IPS-15b (cell line): ENCODE measurements at regions not wholly inside any gene's neighbourhood (a gene's known extent, or its start where the extent isn't known, plus 50 kb on each side); places are given as distances from the start of the nearest gene placed in this dataset.

Experiments
- H3K27me3 ChIP-seq: one replicate; pipeline ENCODE4 v1.6.1; 2013; ENCODE audit warnings: low read length; ENCODE audit not compliant: control insufficient read depth, insufficient read depth
- H3K36me3 ChIP-seq: one replicate; pipeline ENCODE4 v1.6.1; 2013; ENCODE audit warnings: low read length; ENCODE audit not compliant: control insufficient read depth, insufficient read depth
- H3K4me1 ChIP-seq: one replicate; pipeline ENCODE4 v1.6.1; 2013; ENCODE audit warnings: mild to moderate bottlenecking, low read length; ENCODE audit not compliant: control insufficient read depth, insufficient read depth
- H3K4me3 ChIP-seq: one replicate; pipeline ENCODE4 v1.5.1; 2013; ENCODE audit warnings: low read depth, low read length
- H3K9ac ChIP-seq: one replicate; pipeline ENCODE4 v1.6.1; 2013; ENCODE audit warnings: low read depth, mild to moderate bottlenecking, low read length
- H3K9me3 ChIP-seq: one replicate; pipeline ENCODE4 v1.6.1; 2013; ENCODE audit warnings: mild to moderate bottlenecking, low read length; ENCODE audit not compliant: control insufficient read depth, insufficient read depth

DNA sequence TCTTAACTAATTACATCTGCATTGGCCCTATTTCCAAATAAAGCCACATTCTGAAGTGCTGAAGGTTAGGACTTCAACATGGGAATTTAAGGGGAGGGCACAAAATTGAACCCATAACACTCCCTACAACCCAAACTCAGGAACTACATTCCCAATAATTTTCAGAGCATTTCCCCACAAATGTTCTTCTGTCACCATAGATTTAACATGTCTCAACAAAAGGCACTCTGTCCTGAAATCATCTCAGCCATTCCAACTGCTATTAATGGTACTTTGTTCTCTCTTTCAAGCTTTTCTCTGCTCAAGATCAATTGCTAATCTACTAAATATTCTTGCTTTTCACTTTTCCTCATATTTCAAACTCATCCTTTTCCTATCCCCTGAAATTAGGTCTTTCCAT is 74.0 kb upstream of the SOX1 start:
- H3K4me1 ChIP-seq, result no peaks in the 10 kb centered on the region
- no peaks in the 10 kb centered on the region for H3K36me3 ChIP-seq
- peaks cover 14% of the 10 kb centered on the region for H3K9me3 ChIP-seq
- no peak overlapping the region for H3K4me3 ChIP-seq
- no peak overlapping the region for H3K9ac ChIP-seq
- peaks cover 28% of the 10 kb centered on the region for H3K27me3 ChIP-seq

DNA sequence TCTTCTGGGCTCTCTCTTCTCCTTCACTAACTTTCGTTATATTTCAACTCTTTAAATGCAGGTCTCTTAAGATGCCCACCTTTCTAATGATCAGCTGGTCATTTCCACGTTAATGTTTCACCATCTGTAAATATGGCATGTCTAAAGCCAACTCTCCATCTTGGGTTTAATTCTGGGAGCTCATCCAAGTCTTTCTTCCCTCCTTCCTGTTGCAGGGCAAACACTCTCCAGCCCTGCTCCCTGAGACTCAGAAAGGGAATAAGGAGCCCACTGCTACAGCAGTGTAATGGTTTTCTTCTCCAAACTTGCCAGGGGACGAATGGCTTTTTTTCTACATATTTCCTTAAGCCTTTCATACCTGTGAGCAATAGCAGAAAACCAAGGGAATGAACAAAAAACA is 73.3 kb upstream of the SOX1 start:
- Histone ChIP-seq H3K4me1 (no peaks in the 10 kb centered on the region), H3K9ac (no peak overlapping the region), H3K36me3 (no peaks in the 10 kb centered on the region), H3K4me3 (no peak overlapping the region), H3K9me3 (peaks cover 14% of the 10 kb centered on the region), H3K27me3 (peaks cover 35% of the 10 kb centered on the region)

DNA sequence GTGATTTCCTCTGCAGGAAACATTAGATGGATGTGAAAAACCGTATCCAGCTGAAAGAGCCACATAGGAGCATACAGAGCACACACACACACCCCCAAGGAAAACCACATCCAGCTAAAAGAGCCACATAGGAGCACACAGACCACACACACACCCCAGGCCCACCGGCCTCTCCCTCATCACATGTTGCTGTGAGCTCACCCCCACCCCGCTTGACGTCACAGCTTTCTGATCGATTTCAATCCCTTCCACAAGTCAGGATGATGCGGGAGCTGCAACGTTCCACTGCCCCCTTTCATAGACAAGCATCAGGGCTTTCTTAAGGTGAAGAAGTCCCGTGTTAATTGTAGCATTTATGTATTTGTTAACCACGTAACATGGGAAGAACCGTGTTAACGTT is 72.4 kb upstream of the SOX1 start:
- Histone ChIP-seq H3K36me3 (no peaks in the 10 kb centered on the region), H3K27me3 (peaks cover 43% of the 10 kb centered on the region), H3K4me1 (no peaks in the 10 kb centered on the region), H3K9ac (no peak overlapping the region), H3K9me3 (peaks cover 14% of the 10 kb centered on the region), H3K4me3 (no peak overlapping the region)

DNA sequence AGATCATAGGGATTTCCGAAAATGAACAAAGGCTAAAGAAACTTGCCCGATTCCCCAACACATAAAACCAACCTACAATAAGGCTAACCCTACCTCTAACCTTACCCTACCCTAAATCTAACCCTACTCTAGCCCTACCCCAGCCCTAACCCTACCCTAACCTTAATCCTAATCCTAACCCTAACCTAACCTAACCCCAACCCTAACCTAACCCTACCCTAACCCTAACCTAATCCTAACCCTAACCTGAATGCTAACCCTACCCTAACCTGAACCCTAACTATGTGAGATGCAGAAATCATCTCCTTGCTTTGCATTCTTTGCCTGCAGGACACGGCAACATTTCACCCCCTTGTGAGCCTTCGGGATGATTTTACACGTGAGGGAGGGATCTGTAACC is 67.6 kb upstream of the SOX1 start:
- H3K27me3 ChIP-seq, result peaks cover 57% of the 10 kb centered on the region

DNA sequence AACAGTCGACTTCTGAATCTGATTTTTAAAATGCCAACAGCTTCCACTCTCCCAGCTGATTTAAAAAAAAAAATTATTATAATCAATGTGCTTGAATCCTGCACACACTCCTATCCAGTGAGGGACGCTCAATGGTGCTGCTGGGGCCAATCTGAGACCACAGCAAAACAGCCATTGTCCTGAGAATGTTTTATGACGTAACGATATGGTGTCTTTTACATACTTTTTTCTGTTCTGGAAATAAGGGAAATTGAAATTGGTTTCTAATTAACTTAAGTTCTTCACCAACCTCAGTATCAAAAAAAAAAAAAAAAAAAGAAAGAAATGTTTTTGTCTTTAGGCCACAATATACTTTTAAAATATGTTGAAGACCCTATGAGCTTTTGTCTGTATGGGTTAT is 66.1 kb upstream of the SOX1 start:
- no peak overlapping the region for H3K4me3 ChIP-seq
- H3K27me3 ChIP-seq, result peaks cover 48% of the 10 kb centered on the region
- no peak overlapping the region for H3K9ac ChIP-seq
- no peaks in the 10 kb centered on the region for H3K36me3 ChIP-seq
- no peaks in the 10 kb centered on the region for H3K4me1 ChIP-seq
- H3K9me3 ChIP-seq, result no peaks in the 10 kb centered on the region

More for the DNA sequence above, 67.6 kb upstream of the SOX1 start:
- Histone ChIP-seq H3K4me1 (no peaks in the 10 kb centered on the region), H3K36me3 (no peaks in the 10 kb centered on the region), H3K4me3 (no peak overlapping the region), H3K9ac (no peak overlapping the region), H3K9me3 (no peaks in the 10 kb centered on the region)

DNA sequence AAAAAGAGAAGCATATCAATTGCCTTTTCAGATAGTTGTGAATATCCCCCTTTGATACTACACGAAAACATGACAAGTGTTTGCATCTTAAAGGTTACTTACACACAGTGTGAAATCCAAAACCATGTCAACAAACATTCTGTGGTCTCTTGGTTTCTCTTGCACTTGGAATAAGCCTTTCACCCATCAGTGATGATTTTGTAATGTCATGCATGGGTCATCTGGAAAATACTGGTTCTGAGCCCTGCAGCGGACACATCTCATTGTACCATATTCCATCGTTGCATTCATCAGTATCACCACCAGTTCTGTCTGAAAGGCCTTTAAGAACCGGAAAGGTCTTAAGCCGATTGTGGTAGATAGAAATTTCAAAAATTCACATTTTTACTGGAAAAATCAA is 65.4 kb upstream of the SOX1 start:
- Histone ChIP-seq H3K4me3 (no peak overlapping the region), H3K9ac (no peak overlapping the region), H3K27me3 (peaks cover 46% of the 10 kb centered on the region), H3K9me3 (no peaks in the 10 kb centered on the region), H3K4me1 (no peaks in the 10 kb centered on the region), H3K36me3 (no peaks in the 10 kb centered on the region)

DNA sequence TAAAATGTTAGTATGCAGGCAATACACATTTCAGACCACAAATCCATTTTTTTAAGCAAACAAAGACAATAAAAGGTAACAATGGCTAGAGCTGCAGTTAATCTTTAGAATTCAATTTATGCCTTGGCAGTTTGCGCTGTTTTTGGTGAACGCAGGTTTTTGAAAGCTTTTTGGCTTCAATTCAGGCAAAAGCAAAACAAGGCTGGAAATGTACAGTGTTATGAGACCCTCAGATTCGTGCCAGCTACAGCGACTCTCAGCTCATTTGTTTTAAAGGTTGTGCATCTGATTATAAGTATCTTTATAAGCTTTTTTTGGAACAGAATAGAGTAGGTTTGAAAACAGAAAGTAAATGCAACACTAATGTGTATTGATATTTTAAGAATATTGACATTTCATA is 63.6 kb upstream of the SOX1 start:
- Histone ChIP-seq H3K27me3 (peaks cover 31% of the 10 kb centered on the region), H3K9ac (no peak overlapping the region), H3K36me3 (no peaks in the 10 kb centered on the region), H3K9me3 (no peaks in the 10 kb centered on the region), H3K4me3 (no peak overlapping the region), H3K4me1 (no peaks in the 10 kb centered on the region)

DNA sequence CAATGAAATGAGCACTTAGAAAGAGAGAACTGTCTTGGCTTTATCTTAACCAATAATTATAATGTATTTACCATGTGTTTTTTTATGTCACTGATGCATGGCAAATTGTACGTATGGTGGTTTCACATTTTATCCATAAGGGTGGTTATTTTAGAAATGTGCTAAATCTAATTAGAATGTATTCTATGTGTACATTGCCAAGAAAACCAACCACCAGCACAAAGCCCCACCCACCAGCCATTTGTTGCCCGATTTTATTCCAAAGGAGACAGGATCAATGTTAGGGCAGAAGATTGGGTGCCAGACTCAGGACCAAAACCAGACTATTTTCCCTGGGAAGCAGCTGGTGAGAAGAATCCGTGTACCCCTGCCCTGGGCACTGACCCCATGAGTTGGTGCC is 63.0 kb upstream of the SOX1 start:
- H3K9ac ChIP-seq, result no peak overlapping the region
- H3K9me3 ChIP-seq, result no peaks in the 10 kb centered on the region
- no peak overlapping the region for H3K4me3 ChIP-seq
- H3K27me3 ChIP-seq, result peaks cover 27% of the 10 kb centered on the region
- no peaks in the 10 kb centered on the region for H3K4me1 ChIP-seq
- H3K36me3 ChIP-seq, result no peaks in the 10 kb centered on the region

DNA sequence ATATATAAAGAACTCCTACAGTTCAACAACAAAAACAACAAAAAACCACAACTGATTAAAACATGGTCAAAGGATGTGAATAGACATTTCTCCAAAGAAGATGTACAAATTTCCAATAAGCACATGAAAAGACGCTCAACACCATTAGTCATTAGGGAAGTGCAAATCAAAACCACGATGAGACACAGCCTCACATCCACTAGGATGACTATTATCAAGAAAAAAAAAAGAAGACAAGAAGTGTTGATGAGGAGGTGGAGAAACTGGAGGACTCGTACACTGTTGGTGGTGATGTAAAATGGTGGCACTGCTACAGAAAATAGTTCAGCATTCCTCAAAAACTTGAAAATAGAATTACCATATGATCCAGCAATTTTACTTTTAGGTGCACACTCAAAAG is 61.0 kb upstream of the SOX1 start:
- Histone ChIP-seq H3K27me3 (peaks cover 11% of the 10 kb centered on the region), H3K9ac (no peak overlapping the region), H3K4me3 (no peak overlapping the region), H3K9me3 (no peaks in the 10 kb centered on the region), H3K36me3 (no peaks in the 10 kb centered on the region), H3K4me1 (no peaks in the 10 kb centered on the region)

DNA sequence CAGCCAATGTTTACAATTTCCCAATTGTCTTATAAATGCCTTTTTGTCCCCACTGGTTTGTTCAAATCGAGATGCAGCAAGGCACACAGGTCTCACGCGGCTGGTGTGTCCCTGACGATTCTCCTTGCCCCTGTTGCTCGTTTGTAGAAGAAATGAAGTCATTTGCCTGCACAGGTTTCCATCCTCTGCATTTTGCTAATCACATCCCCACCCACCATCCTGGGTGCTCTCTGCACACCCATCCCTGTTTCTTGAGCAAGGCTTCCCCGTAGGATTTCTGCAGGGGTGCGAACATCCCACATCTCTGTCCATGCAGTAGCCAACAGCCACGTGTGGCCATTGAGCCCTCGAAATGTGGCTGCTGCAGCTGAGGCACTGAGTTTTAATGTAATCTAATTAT is 59.8 kb upstream of the SOX1 start:
- H3K9me3 ChIP-seq, result no peaks in the 10 kb centered on the region

DNA sequence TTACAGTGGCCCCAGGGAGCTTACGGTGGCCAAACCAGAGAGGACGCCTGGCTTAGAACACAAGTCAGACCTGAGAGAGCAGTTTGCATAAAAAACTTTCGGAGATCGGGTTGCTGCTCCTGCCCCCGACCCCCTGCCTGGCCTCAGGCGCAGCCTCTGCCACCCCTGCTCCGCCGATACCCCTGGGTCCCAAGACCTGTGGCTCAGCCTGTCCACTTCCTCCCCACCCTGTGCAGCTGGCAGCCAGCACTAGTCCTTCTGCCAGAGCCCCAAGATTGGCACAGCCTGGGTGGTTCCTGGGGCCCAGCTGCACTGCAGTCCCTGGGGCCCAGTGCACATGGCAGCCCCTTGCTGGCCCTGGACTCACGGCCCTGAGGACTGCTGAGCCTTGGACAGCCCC is 56.2 kb upstream of the SOX1 start:
- Histone ChIP-seq H3K36me3 (no peaks in the 10 kb centered on the region), H3K27me3 (no peaks in the 10 kb centered on the region), H3K4me1 (no peaks in the 10 kb centered on the region), H3K9me3 (no peaks in the 10 kb centered on the region), H3K4me3 (no peak overlapping the region), H3K9ac (no peak overlapping the region)

More for the DNA sequence above, 59.8 kb upstream of the SOX1 start:
- Histone ChIP-seq H3K9ac (no peak overlapping the region), H3K27me3 (peaks cover 4% of the 10 kb centered on the region), H3K4me1 (no peaks in the 10 kb centered on the region), H3K36me3 (no peaks in the 10 kb centered on the region), H3K4me3 (no peak overlapping the region)

DNA sequence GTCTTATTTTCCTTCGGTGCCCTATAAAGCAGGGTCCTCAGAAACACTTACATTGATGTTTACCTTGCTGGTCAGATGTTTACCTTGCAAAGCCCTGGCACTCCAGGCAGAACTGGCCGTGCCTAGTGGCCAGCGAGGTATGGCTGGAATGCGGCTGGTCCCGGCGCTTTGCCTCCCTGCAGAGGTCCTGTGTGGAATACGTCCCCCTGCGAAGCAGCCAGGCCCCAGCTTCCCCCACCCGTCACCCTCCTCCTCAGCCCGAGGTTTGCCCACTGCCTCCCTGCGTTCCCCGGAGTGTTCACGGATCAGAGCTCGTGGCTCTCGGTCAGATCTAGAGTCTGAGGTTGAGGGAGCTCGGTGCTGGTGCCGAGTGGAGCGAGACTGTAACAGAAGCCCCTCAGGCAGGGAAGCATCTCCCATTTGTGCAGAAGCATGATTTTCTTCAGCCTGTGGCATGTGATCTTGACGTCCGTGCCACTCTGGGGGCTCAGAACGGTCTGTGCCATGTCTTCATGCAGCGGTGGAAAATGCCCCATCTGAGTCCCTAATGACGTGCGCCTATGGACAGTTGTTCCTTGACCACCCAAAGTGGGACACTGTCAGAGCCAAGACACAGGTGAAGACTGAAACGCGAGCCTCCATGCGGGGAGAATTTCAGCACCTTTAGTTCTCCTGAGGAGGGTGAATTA is 54.8 kb upstream of the SOX1 start:
- no peaks in the 10 kb centered on the region for H3K36me3 ChIP-seq
- H3K9ac ChIP-seq, result no peak overlapping the region
- no peaks in the 10 kb centered on the region for H3K27me3 ChIP-seq
- no peaks in the 10 kb centered on the region for H3K4me1 ChIP-seq
- no peak overlapping the region for H3K4me3 ChIP-seq
- H3K9me3 ChIP-seq, result no peaks in the 10 kb centered on the region
